GM21825 (cell line): ENCODE measurements at regions not wholly inside any gene's neighbourhood (a gene's known extent, or its start where the extent isn't known, plus 50 kb on each side); places are given as distances from the start of the nearest gene placed in this dataset.
A peak's percentile ranks its signal among the peaks of the same experiment; 100 is the strongest.

Experiments used
- ATAC-seq: cut with Tn5 transposase; IDR thresholded peaks from one replicate; pipeline ENCODE4 v1.9.1; 2021; ENCODE audit warnings: mild to moderate bottlenecking, moderate library complexity; ENCODE audit not compliant: unreplicated experiment

GRCh38 chr9:101792475-101792874 lies 54.0 kb upstream of the GRIN3A start:
- no peak for ATAC-seq

DNA sequence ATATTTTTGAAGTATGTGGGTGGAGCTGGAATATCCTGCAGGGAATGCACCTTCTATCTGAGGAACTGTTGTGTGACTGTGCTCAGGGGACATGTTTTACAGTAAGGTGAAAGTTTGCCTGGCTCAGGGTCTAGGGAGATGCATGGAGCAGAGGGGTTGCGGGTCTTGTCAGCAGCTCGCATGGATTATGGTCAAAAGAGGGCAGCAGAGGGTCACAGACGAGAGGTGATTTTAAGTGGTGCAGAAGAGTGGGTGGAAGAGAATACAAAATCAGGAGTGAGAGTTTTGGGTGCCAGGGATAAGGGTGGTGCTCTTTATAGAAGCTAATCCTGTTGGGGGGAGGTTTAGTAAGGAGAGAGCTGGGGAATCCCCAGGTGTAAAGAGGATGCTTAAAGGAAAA lies 53.5 kb upstream of the GRIN3A start:
- peak; percentile 54 for ATAC-seq

- ATAC-seq, result no peak
These were observed 53.1 kb upstream of the GRIN3A start for GRCh38 chr9:101791533-101791932.
